GM21576 (cell line): ENCODE measurements at regions not wholly inside any gene's neighbourhood (a gene's known extent, or its start where the extent isn't known, plus 50 kb on each side); places are given as distances from the start of the nearest gene placed in this dataset.
"Not testable (repeated sequence)": the region's sequence is repeated elsewhere in the genome, so short reads cannot be mapped to it uniquely, and the experiment has no call there.

Source experiments
- ATAC-seq: cut with Tn5 transposase; IDR thresholded peaks from one replicate; pipeline ENCODE4 v1.9.1; 2021; ENCODE audit warnings: mild to moderate bottlenecking, moderate library complexity; ENCODE audit not compliant: unreplicated experiment

DNA sequence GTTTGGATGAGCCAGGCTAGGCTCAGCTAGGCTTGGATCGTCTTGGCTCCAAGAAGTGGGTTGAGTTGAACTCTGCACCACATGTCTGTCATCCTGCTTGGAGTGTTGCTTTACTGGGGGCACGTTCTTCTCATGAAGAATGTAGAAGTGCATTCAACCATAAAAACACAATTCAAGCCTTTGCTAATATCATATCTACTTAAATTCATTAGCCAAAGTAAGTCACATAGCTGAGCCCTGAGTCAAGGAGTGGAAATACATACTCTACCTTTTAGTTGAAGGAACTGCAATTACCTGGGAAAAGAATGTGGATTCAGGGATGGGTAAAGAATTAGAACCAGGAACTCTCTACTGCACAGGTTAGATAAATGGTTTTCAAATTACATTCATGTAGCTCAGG is 360.4 kb upstream of the KCNH7 start:
- no peak for ATAC-seq

DNA sequence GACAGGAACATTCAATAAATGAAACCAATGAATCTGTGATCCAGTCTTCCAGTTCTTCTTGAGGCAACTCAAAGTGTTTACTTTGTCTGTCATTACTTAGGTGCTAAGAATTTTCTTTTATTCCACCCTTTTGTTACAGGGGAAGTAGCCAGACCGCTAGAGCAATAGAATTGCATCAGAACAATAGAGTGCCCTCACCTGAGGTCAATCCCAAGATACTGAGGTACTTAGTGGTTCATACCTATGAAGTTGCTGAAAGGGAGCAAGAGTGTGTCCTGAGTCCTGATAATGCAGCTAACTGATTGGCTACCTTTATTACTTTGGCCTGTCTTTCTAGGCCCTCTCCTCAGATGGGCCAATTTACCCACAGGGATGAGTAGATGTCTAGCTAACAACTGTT is 359.4 kb upstream of the KCNH7 start:
- no peak for ATAC-seq

DNA sequence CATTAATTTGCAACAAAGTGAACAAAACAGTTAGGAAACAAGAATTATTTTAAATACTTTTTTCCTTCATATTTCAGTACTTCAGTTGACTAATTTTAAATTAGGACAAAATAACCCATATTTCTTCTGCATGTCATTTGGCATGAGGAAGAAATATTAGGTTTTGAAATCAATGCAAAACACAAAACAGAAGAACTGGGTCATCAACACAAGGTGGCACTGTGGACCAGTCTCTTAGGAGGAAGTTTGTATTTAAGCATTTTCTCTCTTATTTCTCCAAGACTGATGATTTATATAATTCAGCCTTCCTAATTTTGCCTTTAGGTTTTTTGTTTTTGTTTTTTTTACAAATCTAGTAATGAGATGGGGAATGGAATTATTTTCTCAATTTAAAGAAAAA is 352.8 kb upstream of the KCNH7 start:
- ATAC-seq, result peak; percentile 57

- ATAC-seq, result no peak
These were observed 349.6 kb upstream of the KCNH7 start for GRCh38 chr2:163187995-163188655.

GRCh38 chr2:163187119-163187518 is 348.6 kb upstream of the KCNH7 start:
- ATAC-seq, result no peak

DNA sequence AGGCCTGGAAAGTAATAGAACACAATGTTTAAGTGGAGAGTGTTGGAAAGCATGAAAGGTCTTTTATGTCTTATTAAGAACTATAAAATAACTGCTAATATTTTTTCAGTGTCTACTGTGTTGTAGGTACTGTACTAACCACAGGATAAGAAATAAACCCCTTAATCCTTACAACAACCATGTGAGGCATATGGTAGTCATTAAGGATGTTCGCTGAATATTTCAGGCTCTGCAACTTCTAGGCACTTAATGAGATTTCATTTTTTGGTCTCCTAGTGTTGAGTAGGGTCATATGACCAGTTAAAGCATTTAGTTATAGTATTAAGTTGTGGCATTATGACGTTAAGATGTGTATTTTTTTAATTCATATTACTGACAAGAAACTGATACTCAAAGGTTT is 346.6 kb upstream of the KCNH7 start:
- ATAC-seq, result no peak

DNA sequence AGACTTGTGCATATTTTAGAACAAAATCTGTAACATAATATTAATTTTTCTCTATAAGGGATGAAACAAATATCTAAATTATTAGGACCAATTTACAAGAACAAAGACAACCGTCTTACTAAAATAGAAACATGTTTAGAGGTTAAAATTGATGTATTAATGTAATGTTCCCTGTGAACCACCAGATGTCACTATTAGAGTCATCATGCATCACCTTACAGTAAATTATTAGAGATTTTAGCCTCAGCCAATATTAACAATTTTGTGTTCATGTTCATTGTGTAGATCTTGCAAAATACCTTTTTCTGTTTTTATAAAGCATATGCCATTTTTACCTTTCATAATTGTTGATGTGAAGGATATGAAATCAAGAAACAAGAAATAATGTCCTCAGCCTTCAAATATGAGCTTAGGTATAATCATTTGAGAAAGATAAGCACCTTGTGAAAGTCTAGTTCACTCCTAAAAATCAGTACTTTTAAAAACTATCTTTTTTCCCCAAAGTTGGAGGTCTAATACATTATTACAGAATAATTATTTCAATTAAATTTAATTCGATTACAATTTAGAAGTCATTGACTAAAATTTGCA is 344.3 kb upstream of the KCNH7 start:
- peak; percentile 75 for ATAC-seq

GRCh38 chr2:163177592-163177991 is 339.0 kb upstream of the KCNH7 start:
- no peak for ATAC-seq

- no peak for ATAC-seq
These were observed 336.7 kb upstream of the KCNH7 start for GRCh38 chr2:163175294-163175693.

- no peak for ATAC-seq
These were observed 335.0 kb upstream of the KCNH7 start for GRCh38 chr2:163173591-163173990.

GRCh38 chr2:163171786-163172530 is 333.4 kb upstream of the KCNH7 start:
- ATAC-seq, result no peak

- no peak for ATAC-seq
These were observed 319.4 kb upstream of the KCNH7 start for GRCh38 chr2:163157891-163158496.

DNA sequence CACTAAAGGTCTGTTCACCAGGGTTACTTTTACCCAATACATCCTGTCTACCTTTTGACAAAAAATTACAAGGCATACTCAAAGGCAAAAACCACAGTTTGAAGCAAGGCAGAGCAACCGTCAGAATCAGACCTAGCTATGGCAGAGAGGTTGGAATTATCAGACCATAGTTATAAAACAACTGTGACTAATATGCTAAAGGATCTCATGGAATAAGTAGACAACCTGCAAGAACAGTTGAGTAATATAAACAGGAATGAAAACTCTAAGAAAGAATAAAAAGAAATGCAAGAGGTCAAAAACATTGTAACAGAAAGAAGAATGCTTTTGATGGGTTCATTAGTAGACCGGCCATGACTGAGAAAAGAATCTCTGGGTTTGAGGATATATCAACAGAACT is 318.8 kb upstream of the KCNH7 start:
- no peak for ATAC-seq

GRCh38 chr2:163155925-163156324 is 317.4 kb upstream of the KCNH7 start:
- ATAC-seq, result no peak

DNA sequence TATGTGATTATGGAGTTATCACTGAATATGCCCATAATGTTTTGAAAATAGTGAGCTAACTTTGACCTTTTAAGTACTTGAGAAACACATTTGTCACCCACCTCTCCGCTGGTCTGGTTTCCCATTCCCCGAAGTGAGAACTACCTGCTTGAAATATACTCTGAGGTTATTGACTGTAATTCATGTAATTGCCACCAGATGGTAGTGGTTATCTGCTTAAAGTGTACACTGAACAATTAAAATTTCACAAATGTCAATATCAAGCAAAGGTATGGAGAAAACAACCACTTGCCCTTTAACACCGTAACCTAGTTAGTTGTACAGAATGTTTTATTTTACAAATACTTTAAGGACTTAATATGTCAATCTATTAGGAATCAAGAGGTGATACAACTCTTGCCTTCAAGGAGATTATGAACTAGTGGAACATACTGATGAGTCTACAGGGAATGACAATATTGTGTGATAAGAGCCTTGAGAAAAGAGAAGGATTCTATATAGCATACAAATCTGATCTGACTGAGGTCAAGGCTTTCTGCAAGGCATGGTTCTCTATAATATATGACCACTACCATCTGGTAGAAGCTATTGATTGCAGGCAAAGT is 316.8 kb upstream of the KCNH7 start:
- ATAC-seq, result peak; percentile 86

- ATAC-seq, result no peak
These were observed 304.1 kb upstream of the KCNH7 start for GRCh38 chr2:163142618-163143017.

DNA sequence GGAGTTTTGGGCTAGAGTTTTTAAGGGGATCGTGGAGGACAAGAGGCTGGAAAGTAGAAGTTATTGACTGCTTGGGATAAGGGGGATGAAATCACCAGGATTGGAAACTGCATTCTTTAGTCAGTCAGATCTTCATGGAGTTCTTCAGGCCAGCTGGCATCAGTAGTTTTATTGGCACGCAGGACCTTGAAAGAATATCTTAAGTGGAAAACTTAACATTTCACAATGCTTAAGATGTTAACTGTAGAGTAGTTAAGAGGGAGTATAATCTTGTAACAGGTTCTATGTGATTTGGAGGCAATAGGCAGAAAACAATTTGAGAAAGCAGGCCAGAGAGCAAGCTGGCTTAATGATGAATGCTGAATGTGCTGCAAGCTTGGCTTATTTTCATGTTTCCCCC is 300.4 kb upstream of the KCNH7 start:
- no peak for ATAC-seq

- ATAC-seq, result no peak
These were observed 296.7 kb upstream of the KCNH7 start for GRCh38 chr2:163135256-163135655.

DNA sequence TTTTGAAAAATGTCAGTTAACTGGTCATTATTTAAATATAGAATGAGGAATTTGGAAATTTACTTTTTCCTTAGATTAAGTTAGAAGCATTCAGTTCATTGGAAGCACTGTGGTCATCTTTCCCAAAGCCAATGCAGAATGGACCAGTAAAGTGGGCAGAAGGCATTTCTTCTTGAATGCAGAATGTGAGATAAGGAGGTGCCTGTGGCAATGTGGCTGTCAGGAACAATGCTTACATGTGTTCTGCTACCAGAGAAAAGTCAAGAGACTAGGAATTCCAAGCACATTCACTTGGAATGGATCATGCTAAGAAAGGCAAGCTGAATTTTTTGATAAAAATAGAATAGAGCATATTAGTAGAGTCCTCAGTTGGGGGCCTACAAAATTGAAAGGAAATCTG is 295.0 kb upstream of the KCNH7 start:
- no peak for ATAC-seq

DNA sequence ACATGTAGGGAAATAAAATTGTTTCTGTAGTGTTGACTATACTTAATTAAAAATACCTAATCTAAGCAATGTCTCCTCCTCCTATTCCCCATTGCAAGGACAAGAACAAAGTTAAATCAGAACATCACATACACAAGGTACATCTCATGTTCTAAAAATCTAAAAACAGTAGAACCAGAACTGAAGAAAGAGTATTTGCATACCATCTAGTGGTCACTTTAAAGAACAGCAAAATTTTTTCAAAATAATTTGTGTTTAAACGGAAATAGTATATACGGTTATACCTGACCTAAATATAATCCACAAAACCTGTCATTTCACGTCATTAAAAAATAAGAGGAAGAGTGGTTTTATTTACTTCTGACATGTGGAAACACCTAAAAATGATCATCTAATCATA is 294.3 kb upstream of the KCNH7 start:
- ATAC-seq, result no peak

- not testable (repeated sequence) for ATAC-seq
These were observed 293.6 kb upstream of the KCNH7 start for GRCh38 chr2:163132207-163132606.
